IMR-90 (cell line): ENCODE measurements at regions not wholly inside any gene's neighbourhood (a gene's known extent, or its start where the extent isn't known, plus 50 kb on each side); places are given as distances from the start of the nearest gene placed in this dataset.

Source experiments
- BHLHE40 ChIP-seq: fragments of 150-350 bp; IDR thresholded peaks from 2 replicates; pipeline ENCODE4 v1.6.1; 2016; ENCODE audit warnings: mild to moderate bottlenecking, low read depth, low read length
- CEBPB ChIP-seq: IDR thresholded peaks from 2 replicates; pipeline ENCODE4 v1.6.1; 2012; ENCODE audit warnings: low read depth, low read length, improper control_type of control experiment
- CTCF ChIP-seq: conservative IDR thresholded peaks from 2 replicates; pipeline ENCODE4 v1.5.1; 2012; ENCODE audit warnings: mild to moderate bottlenecking, low read depth, low read length, improper control_type of control experiment
- MAZ ChIP-seq: IDR thresholded peaks from 2 replicates; pipeline ENCODE4 v1.6.1; 2012; ENCODE audit warnings: low read depth, mild to moderate bottlenecking, low read length, improper control_type of control experiment, moderate library complexity, borderline replicate concordance
- POLR2A ChIP-seq: IDR thresholded peaks from 2 replicates; pipeline ENCODE4 v1.6.1; 2012; ENCODE audit warnings: mild to moderate bottlenecking, low read depth, low read length
- RAD21 ChIP-seq: IDR thresholded peaks from 2 replicates; pipeline ENCODE4 v1.6.1; 2012; ENCODE audit warnings: low read length, improper control_type of control experiment
- RCOR1 ChIP-seq: IDR thresholded peaks from 2 replicates; pipeline ENCODE4 v1.6.1; 2012; ENCODE audit warnings: mild to moderate bottlenecking, low read length, improper control_type of control experiment; ENCODE audit not compliant: insufficient replicate concordance
- USF2 ChIP-seq: fragments of 150-350 bp; IDR thresholded peaks from 2 replicates; pipeline ENCODE4 v1.6.1; 2017; ENCODE audit warnings: mild to moderate bottlenecking, antibody characterized with exemption, low read length, low read depth

GRCh38 chr15:95581595-95581994 lies 748.9 kb upstream of the NR2F2 start:
- TF ChIP-seq CTCF (no peak), POLR2A (no peak), RCOR1 (no peak), BHLHE40 (no peak), CEBPB (no peak), MAZ (no peak), USF2 (no peak), RAD21 (no peak)
